Esophagus squamous epithelium (tissue), 4 donors: ENCODE measurements at regions not wholly inside any gene's neighbourhood (a gene's known extent, or its start where the extent isn't known, plus 50 kb on each side); places are given as distances from the start of the nearest gene placed in this dataset.

Source experiments
- CTCF ChIP-seq, 6 experiments: fragments of 450-650 bp in 4 of 6; fragments of 200-600 bp in 2 of 6; sonication (generic) in 2 of 6; IDR thresholded peaks; one replicate each; pipeline ENCODE4 v1.5.1; 2016 to 2019; ENCODE audit warnings: antibody characterized with exemption in 6 of 6, mild to moderate bottlenecking in 4 of 6, moderate library complexity in 4 of 6
- POLR2A ChIP-seq, 4 donors: fragments of 450-650 bp; IDR thresholded peaks; one replicate each; pipeline ENCODE4 v1.6.1; 2017; ENCODE audit warnings: antibody characterized with exemption in 4 of 4, mild to moderate bottlenecking in 4 of 4, moderate library complexity in 3 of 4

GRCh38 chr3:106401666-106402490 is 533.1 kb upstream of the CBLB start:
- TF ChIP-seq CTCF (IDR thresholded peaks at IDR 0.05) (no peak), POLR2A (IDR thresholded peaks at IDR 0.05) (no peak)
